IMR-90 (cell line): ENCODE measurements at regions not wholly inside any gene's neighbourhood (a gene's known extent, or its start where the extent isn't known, plus 50 kb on each side); places are given as distances from the start of the nearest gene placed in this dataset.

ENCODE experiments used
- ATAC-seq: fragments of 200-7000 bp; cut with Tn5 transposase; 2 replicates; pipeline ENCODE4 v1.9.1; 2020; ENCODE audit warnings: low read depth, mild to moderate bottlenecking, moderate library complexity
- BruUV-seq: library from RNA; stranded (reverse); fragments of 400-500 nt; replicated peaks from 2 replicates; lab custom pipeline; 2021; lab: Mats Ljungman, UMichigan
- CTCF ChIA-PET: fragments of 300-600 bp; formaldehyde crosslinking; extraction: SDS; loops from one replicate; lab custom pipeline; 2021; ENCODE audit warnings: antibody characterized with exemption; lab: Yijun Ruan, JAX
- POLR2A ChIA-PET: fragments of 300-600 bp; sonication (Branson Sonifier 250); formaldehyde crosslinking; loops from one replicate; lab custom pipeline; 2022; ENCODE audit warnings: antibody characterized with exemption; ENCODE audit not compliant: unreplicated experiment; lab: Charles Lee
- DNase-seq: peaks from one replicate; pipeline ENCODE4 v3.0.0; 2013
- H2AFZ ChIP-seq: replicated peaks from 2 replicates; pipeline ENCODE3; 2013; ENCODE audit warnings: low read length, mild to moderate bottlenecking; ENCODE audit not compliant: poor library complexity
- H2AK5ac ChIP-seq: 2 replicates; pipeline ENCODE4 v1.6.1; 2013; ENCODE audit warnings: low read depth, low read length, inconsistent platforms
- H2AK9ac ChIP-seq: replicated peaks from 2 replicates; pipeline ENCODE3; 2013; ENCODE audit warnings: mild to moderate bottlenecking, low read depth, low read length, moderate library complexity; ENCODE audit not compliant: poor library complexity
- H2BK120ac ChIP-seq: 2 replicates; pipeline ENCODE4 v1.6.1; 2013; ENCODE audit warnings: low read depth, low read length, inconsistent platforms
- H2BK15ac ChIP-seq: 3 replicates; pipeline ENCODE4 v1.6.1; 2013; ENCODE audit warnings: low read depth, low read length, inconsistent platforms
- H2BK20ac ChIP-seq: 2 replicates; pipeline ENCODE4 v1.6.1; 2013; ENCODE audit warnings: low read depth, mild to moderate bottlenecking, inconsistent platforms, low read length, moderate library complexity
- H2BK5ac ChIP-seq: 2 replicates; pipeline ENCODE4 v1.6.1; 2013; ENCODE audit warnings: mild to moderate bottlenecking, low read depth, low read length, inconsistent platforms; ENCODE audit not compliant: poor library complexity, severe bottlenecking
- H3K14ac ChIP-seq: replicated peaks from 2 replicates; pipeline ENCODE4 v1.6.1; 2013; ENCODE audit warnings: low read depth, low read length, inconsistent platforms
- H3K18ac ChIP-seq: 2 replicates; pipeline ENCODE4 v1.6.1; 2013; ENCODE audit warnings: low read depth, low read length, control low read depth
- H3K23ac ChIP-seq: 2 replicates; pipeline ENCODE4 v1.6.1; 2013; ENCODE audit warnings: low read depth, low read length, inconsistent platforms
- H3K27ac ChIP-seq: 2 replicates; pipeline ENCODE4 v1.5.1; 2013; ENCODE audit warnings: mild to moderate bottlenecking, control low read depth, low read length; ENCODE audit not compliant: insufficient read depth
- H3K27me3 ChIP-seq: 2 replicates; pipeline ENCODE4 v1.6.1; 2013; ENCODE audit warnings: low read length; ENCODE audit not compliant: control insufficient read depth, insufficient read depth
- H3K36me3 ChIP-seq: 2 replicates; pipeline ENCODE4 v1.6.1; 2013; ENCODE audit warnings: low read length, mixed read lengths; ENCODE audit not compliant: control insufficient read depth, insufficient read depth
- H3K4ac ChIP-seq: 2 replicates; pipeline ENCODE4 v1.6.1; 2013; ENCODE audit warnings: low read depth, low read length, inconsistent platforms
- H3K4me1 ChIP-seq: 2 replicates; pipeline ENCODE4 v1.6.1; 2013; ENCODE audit warnings: low read length, mixed read lengths; ENCODE audit not compliant: control insufficient read depth, insufficient read depth
- H3K4me2 ChIP-seq: 2 replicates; pipeline ENCODE4 v1.6.1; 2013; ENCODE audit warnings: low read depth, mild to moderate bottlenecking, control low read depth, low read length, moderate library complexity
- H3K4me3 ChIP-seq: 2 replicates; pipeline ENCODE4 v1.5.1; 2013; ENCODE audit warnings: low read depth, mild to moderate bottlenecking, control low read depth, low read length, moderate library complexity; ENCODE audit not compliant: insufficient read depth
- H3K56ac ChIP-seq: 2 replicates; pipeline ENCODE4 v1.6.1; 2013; ENCODE audit warnings: low read length, inconsistent platforms; ENCODE audit not compliant: insufficient read depth; ENCODE audit errors: extremely low read depth
- H3K79me1 ChIP-seq, 2 experiments: 2 replicates each; pipeline ENCODE4 v1.6.1; 2013; ENCODE audit warnings: low read length in 2 of 2, inconsistent platforms in 1 of 2, low read depth in 1 of 2
- H3K9ac ChIP-seq: 2 replicates; pipeline ENCODE4 v1.6.1; 2013; ENCODE audit warnings: low read depth, low read length, control low read depth
- H3K9me1 ChIP-seq: 2 replicates; pipeline ENCODE4 v1.6.1; 2013; ENCODE audit warnings: low read length, inconsistent platforms; ENCODE audit not compliant: insufficient read depth
- H3K9me3 ChIP-seq: 2 replicates; pipeline ENCODE4 v1.6.1; 2013; ENCODE audit warnings: low read length; ENCODE audit not compliant: control insufficient read depth, insufficient read depth
- H4K20me1 ChIP-seq: 2 replicates; pipeline ENCODE4 v1.6.1; 2013; ENCODE audit warnings: low read length, inconsistent platforms; ENCODE audit not compliant: insufficient read depth
- H4K5ac ChIP-seq: 2 replicates; pipeline ENCODE4 v1.6.1; 2013; ENCODE audit warnings: mild to moderate bottlenecking, low read depth, low read length, control low read depth
- H4K8ac ChIP-seq, 2 experiments: 2 replicates each; pipeline ENCODE4 v1.6.1; 2013; ENCODE audit warnings: low read depth in 2 of 2, low read length in 2 of 2, control low read depth in 1 of 2, inconsistent platforms in 1 of 2
- H4K91ac ChIP-seq: 2 replicates; pipeline ENCODE4 v1.6.1; 2013; ENCODE audit warnings: low read depth, low read length, inconsistent platforms; ENCODE audit not compliant: insufficient read depth
- BHLHE40 ChIP-seq: fragments of 150-350 bp; IDR thresholded peaks from 2 replicates; pipeline ENCODE4 v1.6.1; 2016; ENCODE audit warnings: mild to moderate bottlenecking, low read depth, low read length
- CEBPB ChIP-seq: IDR thresholded peaks from 2 replicates; pipeline ENCODE4 v1.6.1; 2012; ENCODE audit warnings: low read depth, low read length, improper control_type of control experiment
- CHD1 ChIP-seq: IDR thresholded peaks from 2 replicates; pipeline ENCODE4 v1.6.1; 2012; ENCODE audit warnings: low read depth, low read length, improper control_type of control experiment
- CTCF ChIP-seq: conservative IDR thresholded peaks from 2 replicates; pipeline ENCODE4 v1.5.1; 2012; ENCODE audit warnings: mild to moderate bottlenecking, low read depth, low read length, improper control_type of control experiment
- FOS ChIP-seq: fragments of 150-350 bp; IDR thresholded peaks from 2 replicates; pipeline ENCODE4 v1.6.1; 2016; ENCODE audit warnings: low read depth, low read length
- MAFK ChIP-seq: IDR thresholded peaks from 2 replicates; pipeline ENCODE4 v1.6.1; 2012; ENCODE audit warnings: low read depth, low read length, improper control_type of control experiment
- MXI1 ChIP-seq: IDR thresholded peaks from 2 replicates; pipeline ENCODE4 v1.6.1; 2012; ENCODE audit warnings: low read depth, mild to moderate bottlenecking, low read length, moderate library complexity, borderline replicate concordance
- NFE2L2 ChIP-seq: fragments of 150-350 bp; IDR thresholded peaks from 2 replicates; pipeline ENCODE4 v1.6.1; 2016; ENCODE audit warnings: low read depth, mild to moderate bottlenecking, low read length
- POLR2A ChIP-seq: IDR thresholded peaks from 2 replicates; pipeline ENCODE4 v1.6.1; 2012; ENCODE audit warnings: mild to moderate bottlenecking, low read depth, low read length
- RCOR1 ChIP-seq: IDR thresholded peaks from 2 replicates; pipeline ENCODE4 v1.6.1; 2012; ENCODE audit warnings: mild to moderate bottlenecking, low read length, improper control_type of control experiment; ENCODE audit not compliant: insufficient replicate concordance
- SMC3 ChIP-seq: fragments of 150-350 bp; IDR thresholded peaks from 2 replicates; pipeline ENCODE4 v1.6.1; 2016; ENCODE audit warnings: low read depth, mild to moderate bottlenecking, antibody characterized with exemption, low read length, moderate library complexity
- USF2 ChIP-seq: fragments of 150-350 bp; IDR thresholded peaks from 2 replicates; pipeline ENCODE4 v1.6.1; 2017; ENCODE audit warnings: mild to moderate bottlenecking, antibody characterized with exemption, low read length, low read depth
- dilution Hi-C: fragments of 300-500 bp; cut with HindIII; formaldehyde crosslinking; loops from one replicate; pipeline ENCODE4 v1.14.3; 2018; ENCODE audit warnings: low sequenced_read_pairs; ENCODE audit not compliant: unreplicated experiment
- in situ Hi-C: fragments of 300-500 bp; cut with MboI; formaldehyde crosslinking; loops from 3 replicates; pipeline ENCODE4 v1.14.3; 2019; ENCODE audit warnings: low sequenced_read_pairs, inconsistent platforms, mixed read lengths
- intact Hi-C: fragments of 100-400 bp; cut with micrococcal nuclease; formaldehyde crosslinking; loops from 2 replicates; pipeline ENCODE4 v1.10.0; 2022
- TF ChIP-seq, protein P1 (sequence below): fragments of 150-350 bp; IDR thresholded peaks from 2 replicates; pipeline ENCODE4 v1.6.1; 2016; ENCODE audit warnings: low read depth, mild to moderate bottlenecking, low read length, moderate library complexity, borderline replicate concordance

DNA sequence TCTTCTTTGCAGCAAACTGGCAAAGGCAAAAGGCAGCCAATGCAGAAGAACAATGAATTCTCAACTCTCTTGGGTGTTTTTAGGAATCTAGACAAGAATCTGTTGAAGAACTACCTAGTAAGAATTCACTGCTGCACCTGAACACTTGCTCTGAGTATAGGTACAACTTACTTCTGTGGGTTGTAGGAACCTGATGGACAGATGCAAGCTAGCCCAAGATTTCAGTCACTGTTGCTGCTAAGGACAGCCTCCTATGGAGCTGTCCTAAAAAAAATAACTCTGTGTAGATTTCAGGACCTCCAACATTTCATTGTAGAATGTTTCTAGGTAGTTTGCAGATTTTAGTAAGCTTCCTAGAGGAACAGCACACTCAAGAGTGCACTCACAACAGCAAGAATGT lies 363.5 kb downstream of the CBLN2 start:
- in situ Hi-C loops (no loop called here), dilution Hi-C loops (no loop called here), intact Hi-C loops (no loop called here)
- Histone ChIP-seq H2AFZ (no peak overlapping the region), H3K9me3 (peaks cover 5% of the 10 kb centered on the region), H2BK15ac (no peak overlapping the region), H3K9ac (no peak overlapping the region), H3K4me2 (no peak overlapping the region), H3K4me1 (no peaks in the 10 kb centered on the region), H3K79me1 (no peaks in the 10 kb centered on the region), H3K4me3 (no peak overlapping the region), H2BK20ac (no peak overlapping the region), H3K36me3 (no peaks in the 10 kb centered on the region), H3K18ac (no peak overlapping the region), H4K20me1 (no peaks in the 10 kb centered on the region), H3K23ac (no peak overlapping the region), H4K8ac (no peak overlapping the region), H4K91ac (no peak overlapping the region), H2BK120ac (no peak overlapping the region), H3K27ac (no peak overlapping the region), H3K9me1 (no peaks in the 10 kb centered on the region), H2BK5ac (no peak overlapping the region), H2AK5ac (no peak overlapping the region), H3K14ac (no peak overlapping the region), H3K27me3 (no peaks in the 10 kb centered on the region), H2AK9ac (no peak overlapping the region), H3K4ac (no peak overlapping the region), H3K56ac (no peak overlapping the region), H4K5ac (no peak overlapping the region)
- POLR2A ChIA-PET = no interaction called here
- TF ChIP-seq MAFK (no peak), RCOR1 (no peak), CTCF (no peak), SMC3 (no peak), POLR2A (no peak), BHLHE40 (no peak), USF2 (no peak), FOS (no peak), CHD1 (no peak), MXI1 (no peak), NFE2L2 (no peak), CEBPB (no peak)
- TF ChIP-seq, protein P1, sequence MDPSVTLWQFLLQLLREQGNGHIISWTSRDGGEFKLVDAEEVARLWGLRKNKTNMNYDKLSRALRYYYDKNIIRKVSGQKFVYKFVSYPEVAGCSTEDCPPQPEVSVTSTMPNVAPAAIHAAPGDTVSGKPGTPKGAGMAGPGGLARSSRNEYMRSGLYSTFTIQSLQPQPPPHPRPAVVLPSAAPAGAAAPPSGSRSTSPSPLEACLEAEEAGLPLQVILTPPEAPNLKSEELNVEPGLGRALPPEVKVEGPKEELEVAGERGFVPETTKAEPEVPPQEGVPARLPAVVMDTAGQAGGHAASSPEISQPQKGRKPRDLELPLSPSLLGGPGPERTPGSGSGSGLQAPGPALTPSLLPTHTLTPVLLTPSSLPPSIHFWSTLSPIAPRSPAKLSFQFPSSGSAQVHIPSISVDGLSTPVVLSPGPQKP = no peak
- DNase-seq (no peak), ATAC-seq (no peak)
- BruUV-seq = no TSS peak
- CTCF ChIA-PET = no interaction called here
